Heart left ventricle (tissue), 13 donors: ENCODE measurements at regions not wholly inside any gene's neighbourhood (a gene's known extent, or its start where the extent isn't known, plus 50 kb on each side); places are given as distances from the start of the nearest gene placed in this dataset.
"Not testable (repeated sequence)": the region's sequence is repeated elsewhere in the genome, so short reads cannot be mapped to it uniquely, and the experiment has no call there.

Experiments
- POLR2A ChIP-seq, 2 donors: fragments of 450-650 bp; IDR thresholded peaks; one replicate each; pipeline ENCODE4 v1.6.1; 2017; ENCODE audit warnings: antibody characterized with exemption in 2 of 2, mild to moderate bottlenecking in 2 of 2, moderate library complexity in 2 of 2
- TF ChIP-seq, protein P1 (sequence below), 12 donors: fragments of 200-600 bp; sonication (generic) in 4 of 12; IDR thresholded peaks; one replicate each; pipeline versions ENCODE4 v1.5.0 to v1.8.0; 2018 to 2022; ENCODE audit warnings: antibody characterized with exemption in 12 of 12, mild to moderate bottlenecking in 5 of 12
- donor health status: ischemic (EF 13 %, LVEDD 7.1; RV severe dilation, severe dysfunction).
- donor health status: DM: no; HTN: yes; CAD: no.
- donor health status: DM: no; HTN: no; CAD: no.
- donor health status: ischemic (EF 25% LVEDD 6.9; RV normal size, moderate dysfunction).
- donor health status: ischemic (EF 25% LVEDD 5.7; RV mildly dilated, moderate dysfunction).
- donor health status: ischemic (EF 35%, LVEDD 5.7; RV mildly dilated, moderate dysfunction).
- donor health status: nonischemic (EF 11% LVEDD 7.7; RV severe dilation, severe dysfunction).
- donor health status: DM: yes; HTN: yes; CAD: no.
- donor health status: PGD.
- donor health status: ischemic (EF 29% LVEDD 5.4; RV normal size, mild dysfunction).
- donor health status: nonischemic (EF 23%, LVEDD 6.1; RV moderate dilation, normal function).

- TF ChIP-seq, protein P1, sequence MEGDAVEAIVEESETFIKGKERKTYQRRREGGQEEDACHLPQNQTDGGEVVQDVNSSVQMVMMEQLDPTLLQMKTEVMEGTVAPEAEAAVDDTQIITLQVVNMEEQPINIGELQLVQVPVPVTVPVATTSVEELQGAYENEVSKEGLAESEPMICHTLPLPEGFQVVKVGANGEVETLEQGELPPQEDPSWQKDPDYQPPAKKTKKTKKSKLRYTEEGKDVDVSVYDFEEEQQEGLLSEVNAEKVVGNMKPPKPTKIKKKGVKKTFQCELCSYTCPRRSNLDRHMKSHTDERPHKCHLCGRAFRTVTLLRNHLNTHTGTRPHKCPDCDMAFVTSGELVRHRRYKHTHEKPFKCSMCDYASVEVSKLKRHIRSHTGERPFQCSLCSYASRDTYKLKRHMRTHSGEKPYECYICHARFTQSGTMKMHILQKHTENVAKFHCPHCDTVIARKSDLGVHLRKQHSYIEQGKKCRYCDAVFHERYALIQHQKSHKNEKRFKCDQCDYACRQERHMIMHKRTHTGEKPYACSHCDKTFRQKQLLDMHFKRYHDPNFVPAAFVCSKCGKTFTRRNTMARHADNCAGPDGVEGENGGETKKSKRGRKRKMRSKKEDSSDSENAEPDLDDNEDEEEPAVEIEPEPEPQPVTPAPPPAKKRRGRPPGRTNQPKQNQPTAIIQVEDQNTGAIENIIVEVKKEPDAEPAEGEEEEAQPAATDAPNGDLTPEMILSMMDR (IDR thresholded peaks at IDR 0.05) = not testable (repeated sequence)
- not testable (repeated sequence) for TF ChIP-seq POLR2A (IDR thresholded peaks at IDR 0.05)
Observed at GRCh38 chr2:89255013-89255412, 563.5 kb downstream of the RPIA start.
